Stimulated activated CD4-positive, alpha-beta T cell treated with anti-CD3 and anti-CD28 coated beads, Interleukin-1b, Interleukin-23, amount 100 ng/mL, for 4 hours (primary cell): ENCODE measurements at regions not wholly inside any gene's neighbourhood (a gene's known extent, or its start where the extent isn't known, plus 50 kb on each side); places are given as distances from the start of the nearest gene placed in this dataset.

Source experiments
- DNase-seq, 2 donors: peaks; one replicate each; pipeline ENCODE4 v3.0.0-alpha.2; 2020; ENCODE audit warnings: low read depth in 2 of 2

DNA sequence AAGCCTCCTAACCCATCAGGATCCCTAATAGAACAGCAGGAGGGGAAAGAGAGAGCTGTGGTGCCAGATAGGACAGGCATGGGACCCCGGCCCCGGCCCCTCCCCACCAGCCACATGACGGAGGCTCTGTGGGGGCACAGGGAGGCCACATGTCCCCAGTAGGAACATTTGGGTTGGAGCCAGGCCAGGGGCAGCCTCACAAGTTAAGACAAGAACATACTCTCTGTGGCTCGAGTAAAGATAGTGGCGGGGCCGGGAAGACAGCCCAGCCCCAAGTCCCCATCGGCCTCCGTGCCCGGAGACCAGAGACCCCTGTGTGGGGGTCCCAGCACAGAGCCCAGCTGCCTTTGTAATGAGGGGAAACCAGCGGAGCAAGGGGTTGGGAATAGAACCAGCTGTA lies 78.6 kb upstream of the GALNT9 start:
- no peak for DNase-seq

GRCh38 chr12:132407451-132407961 lies 78.1 kb upstream of the GALNT9 start:
- no peak for DNase-seq

GRCh38 chr12:132406493-132407450 lies 77.4 kb upstream of the GALNT9 start:
- no peak for DNase-seq

DNA sequence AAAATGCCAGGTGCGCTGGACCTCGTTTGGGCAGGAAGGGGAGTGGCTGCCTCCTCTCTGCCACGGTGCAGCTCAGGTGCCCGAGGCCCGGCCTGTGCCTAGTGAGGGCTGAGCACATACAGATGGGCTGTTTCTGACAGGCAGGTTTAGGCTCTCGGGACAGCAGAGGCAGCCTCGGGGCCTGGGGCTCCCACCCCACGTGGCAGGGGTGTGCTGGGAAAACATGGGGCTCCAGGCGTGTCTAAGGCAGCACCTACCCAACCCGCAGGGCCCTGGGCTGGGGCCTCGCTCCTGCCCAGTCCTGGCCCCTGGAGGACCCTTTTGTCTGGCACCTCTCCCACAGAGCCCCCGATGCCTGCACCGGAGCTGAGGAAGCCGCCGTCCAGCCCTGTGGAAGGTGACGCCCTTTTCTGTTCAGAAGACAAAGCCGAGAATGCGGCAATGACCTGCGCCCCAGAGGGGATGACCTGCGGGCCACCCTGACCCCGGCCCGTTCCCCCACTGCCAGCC lies 76.4 kb upstream of the GALNT9 start:
- no peak for DNase-seq

DNA sequence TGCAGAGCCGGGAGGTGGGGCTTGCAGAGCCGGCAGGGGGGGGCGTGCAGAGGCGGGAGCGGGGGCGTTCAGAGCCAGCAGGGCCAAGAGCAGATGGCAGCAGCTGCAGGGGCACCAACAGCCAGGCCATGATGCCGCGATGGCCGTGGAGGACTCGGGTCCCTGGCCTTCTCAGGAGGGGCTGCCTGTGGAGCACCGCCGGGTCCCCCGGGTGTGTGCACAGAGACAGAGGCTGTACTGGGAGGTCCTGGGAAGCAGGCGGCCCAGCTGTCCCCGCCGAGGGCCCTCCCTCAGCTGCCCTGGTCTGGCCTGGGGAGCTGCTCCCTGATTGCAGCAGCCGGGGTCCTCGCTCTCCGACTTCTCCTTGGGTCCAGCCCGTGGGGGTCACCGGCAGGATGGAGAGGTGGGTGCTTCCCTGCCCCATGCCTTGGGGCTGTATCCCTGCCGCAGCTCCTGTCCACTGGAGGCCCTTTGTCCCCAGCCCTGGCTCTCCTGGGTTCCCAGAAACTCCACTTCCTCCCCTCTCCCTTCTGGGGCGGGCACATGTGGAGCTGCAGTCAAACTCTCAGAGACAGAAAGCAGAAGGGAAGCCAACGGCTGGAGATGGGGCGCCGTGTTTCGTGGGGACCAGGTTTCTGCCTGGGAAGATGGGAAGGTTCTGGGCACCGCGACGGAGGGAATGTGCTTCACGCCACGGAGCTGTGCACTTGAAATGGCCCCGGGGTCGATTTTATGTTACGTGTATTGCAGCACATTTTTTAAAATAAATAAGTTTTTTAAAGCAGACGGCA lies 75.8 kb upstream of the GALNT9 start:
- DNase-seq: no peak

GRCh38 chr12:132404435-132404855 lies 75.1 kb upstream of the GALNT9 start:
- DNase-seq: no peak

DNA sequence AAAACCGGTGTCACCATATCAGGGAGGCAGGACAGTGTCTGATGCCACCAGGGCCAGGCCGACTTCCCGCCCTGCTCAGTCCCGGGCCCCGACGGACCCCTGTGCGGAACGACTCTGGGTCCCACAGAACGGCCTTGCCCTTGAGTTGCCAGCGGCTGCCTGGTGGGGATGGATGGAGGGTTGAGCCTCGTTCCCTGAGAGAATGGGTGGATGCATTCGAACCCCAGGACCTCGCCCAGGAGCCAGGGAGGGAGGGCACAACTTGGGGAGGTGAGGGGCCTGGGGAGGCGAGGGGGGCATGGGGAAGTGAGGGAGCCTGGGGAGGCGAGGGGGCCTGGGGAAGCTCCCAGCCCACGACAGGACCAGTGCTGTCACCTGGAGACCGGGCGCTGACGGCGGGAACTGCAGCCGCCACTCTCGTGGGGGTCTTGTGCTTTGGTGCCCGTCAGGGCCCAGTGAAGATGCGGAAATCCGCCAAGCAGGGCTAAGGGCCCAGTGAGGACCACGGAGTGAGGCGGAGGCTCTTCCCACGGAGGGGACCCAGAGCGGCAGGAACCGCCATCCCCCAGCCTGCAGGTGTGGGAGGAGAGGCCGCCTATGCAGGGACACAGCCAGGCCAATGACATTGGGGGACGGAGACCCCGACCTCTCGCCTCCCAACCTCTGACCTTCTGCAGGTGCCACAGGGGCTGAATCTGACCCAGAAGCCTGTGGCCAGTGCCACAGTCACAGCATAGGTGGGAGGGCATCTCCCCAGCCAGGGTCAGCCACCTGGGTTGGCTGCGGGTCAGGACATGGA lies 74.4 kb upstream of the GALNT9 start:
- no peak for DNase-seq

GRCh38 chr12:132402831-132403416 lies 73.5 kb upstream of the GALNT9 start:
- DNase-seq: no peak

DNA sequence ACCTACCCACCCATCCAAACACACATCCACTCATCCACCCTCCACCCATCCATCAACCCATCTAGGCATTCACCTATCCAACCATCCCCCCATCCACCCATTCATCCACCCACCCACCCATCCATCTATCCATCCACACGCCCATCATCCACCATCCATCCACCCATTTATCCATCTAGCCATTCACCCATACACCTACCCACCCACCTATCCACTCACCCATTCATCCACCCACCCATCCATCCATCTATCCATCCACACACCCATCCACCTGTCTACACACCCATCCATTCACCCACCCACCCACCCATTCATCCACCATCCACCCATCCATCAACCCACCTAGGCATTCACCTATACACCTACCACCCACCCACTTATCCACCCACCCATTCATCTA lies 72.6 kb upstream of the GALNT9 start:
- no peak for DNase-seq

GRCh38 chr12:132400011-132400641 lies 70.7 kb upstream of the GALNT9 start:
- DNase-seq: no peak

DNA sequence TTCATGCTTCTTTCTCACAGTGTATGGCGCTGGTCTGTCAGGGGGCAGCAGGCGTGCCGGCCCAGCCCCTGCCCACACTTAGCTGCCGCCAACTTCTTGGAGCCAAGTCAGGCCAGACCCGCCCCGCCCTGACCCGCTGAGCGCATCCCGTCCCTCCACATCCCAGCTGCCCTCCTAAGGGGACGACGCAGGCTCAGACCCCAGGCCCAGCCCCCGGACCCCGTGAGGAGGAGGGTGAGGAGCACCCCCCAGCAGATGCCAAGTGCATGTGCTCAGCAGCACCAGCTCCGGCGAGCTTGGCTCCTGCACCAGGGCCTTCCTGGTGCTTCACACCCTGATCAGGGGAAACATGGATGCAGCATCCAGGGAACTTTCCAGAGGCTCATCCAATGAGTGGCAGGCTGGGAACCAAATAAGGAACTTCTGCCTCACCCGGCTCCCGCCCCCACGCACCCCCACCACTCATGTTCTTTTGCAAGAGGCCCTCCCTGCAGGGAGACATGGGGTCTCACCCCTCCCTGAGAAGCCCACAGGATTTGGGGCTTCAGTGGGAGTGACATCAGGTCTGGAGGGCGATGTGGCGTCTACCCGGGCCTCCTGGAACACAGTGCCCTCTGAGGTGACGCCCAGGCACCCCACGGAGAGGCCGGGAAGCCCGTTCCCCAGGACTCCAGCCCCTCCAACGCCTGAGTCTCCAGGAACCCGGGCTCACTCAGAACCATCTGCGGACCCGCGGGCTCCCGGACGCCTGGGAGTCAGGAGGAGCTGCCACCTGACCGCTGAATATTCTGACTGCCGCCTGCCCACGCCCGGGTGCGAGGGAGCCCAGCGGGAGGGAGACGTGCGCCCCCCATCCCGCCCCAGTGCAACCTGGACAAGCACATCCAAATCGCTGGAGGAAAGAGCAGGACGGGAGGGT lies 70.0 kb upstream of the GALNT9 start:
- no peak for DNase-seq

DNA sequence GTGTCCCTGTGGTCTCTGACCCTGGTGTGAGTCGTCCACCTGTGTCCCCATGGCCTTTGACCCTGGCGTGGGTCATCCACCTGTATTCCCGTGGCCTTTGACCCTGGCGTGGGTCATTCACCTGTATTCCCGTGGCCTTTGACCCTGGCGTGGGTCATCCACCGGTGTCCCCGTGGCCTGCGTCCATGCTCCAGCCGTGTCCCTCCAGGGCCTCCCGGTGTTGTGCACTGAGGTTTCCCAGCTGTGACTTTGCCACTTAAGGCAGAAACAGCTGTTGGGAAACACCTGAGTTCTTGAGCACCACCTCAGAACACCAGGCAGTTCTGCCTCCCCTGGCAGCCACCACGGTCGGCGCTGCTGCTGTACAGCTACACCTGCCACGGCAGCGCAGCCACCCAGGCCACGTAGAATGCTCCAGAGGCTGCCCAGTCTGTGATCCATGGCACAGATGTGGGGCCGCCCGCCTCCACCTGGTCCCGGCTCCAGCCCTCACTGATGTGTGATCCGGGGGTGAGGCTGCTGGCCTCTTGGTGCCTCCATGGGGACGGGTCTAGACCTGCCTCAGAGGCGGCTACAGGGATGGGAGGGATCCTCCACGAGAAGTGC lies 69.1 kb upstream of the GALNT9 start:
- DNase-seq: no peak

DNA sequence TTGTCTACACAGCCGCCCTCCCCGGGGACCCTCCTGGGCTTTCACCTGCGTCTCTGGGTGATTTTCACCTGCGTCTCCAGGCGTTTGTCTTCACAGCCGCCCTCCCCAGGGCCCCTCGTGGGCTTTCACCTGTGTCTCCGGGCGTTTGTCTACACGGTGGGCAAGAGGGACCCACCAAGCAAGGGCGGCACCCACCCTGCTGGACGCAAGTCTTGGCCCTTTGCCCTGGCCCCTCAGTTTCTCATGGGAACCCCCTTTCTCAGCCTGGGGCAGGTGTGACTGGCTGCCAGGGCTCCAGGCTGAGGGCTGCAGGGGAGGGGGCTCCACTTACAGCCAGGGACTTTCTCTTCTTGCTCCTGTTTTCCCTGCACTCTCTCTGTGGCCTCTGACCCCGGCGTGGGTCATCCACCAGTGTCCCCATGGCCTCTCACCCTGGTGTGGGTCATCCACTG lies 68.6 kb upstream of the GALNT9 start:
- DNase-seq: no peak

DNA sequence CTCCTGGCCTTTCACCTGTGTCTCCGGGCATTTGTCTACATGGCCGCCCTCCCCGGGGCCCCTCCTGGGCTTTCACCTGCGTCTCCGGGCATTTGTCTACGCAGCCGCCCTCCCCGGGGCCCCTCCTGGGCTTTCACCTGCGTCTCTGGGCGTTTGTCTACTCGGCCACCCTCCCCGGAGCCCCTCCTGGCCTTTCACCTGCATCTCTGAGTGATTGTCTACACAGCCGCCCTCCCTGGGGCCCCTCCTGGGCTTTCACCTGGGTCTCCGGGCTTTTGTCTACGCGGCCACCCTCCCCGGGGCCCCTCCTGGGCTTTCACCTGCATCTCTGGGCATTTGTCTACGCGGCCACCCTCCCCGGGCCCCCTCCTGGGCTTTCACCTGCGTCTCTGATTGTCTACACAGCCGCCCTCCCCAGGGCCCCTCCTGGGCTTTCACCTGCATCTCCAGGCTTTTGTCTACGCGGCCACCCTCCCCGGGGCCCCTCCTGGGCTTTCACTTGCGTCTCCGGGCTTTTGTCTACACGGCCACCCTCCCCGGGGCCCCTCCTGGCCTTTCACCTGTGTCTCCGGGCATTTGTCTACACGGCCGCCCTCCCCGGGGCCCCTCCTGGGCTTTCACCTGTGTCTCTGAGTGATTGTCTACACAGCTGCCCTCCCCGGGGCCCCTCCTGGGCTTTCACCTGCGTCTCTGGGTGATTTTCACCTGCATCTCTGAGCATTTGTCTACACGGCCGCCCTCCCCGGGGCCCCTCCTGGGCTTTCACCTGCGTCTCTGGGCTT lies 68.0 kb upstream of the GALNT9 start:
- DNase-seq: no peak

DNA sequence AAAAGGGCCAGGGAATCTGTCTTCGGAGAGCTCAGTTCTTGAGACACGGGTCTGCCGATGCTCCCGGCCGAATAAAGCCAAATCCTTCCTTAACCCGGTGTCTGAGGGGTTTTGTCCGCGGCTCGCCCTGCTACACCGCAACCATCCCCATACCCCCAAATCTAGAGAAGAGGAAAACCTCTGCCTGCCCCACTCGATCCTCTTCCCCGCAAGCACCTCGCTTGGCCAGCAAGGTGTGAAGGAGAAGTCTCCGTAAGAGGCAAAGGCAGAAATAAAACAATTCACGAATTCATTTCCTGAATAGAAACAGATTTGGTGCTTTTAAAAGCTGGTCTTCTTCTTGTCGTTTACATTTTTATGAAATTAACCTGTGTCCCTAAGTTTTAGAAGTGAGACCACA lies 67.3 kb upstream of the GALNT9 start:
- DNase-seq: no peak

GRCh38 chr12:132395908-132396305 lies 66.5 kb upstream of the GALNT9 start:
- no peak for DNase-seq

GRCh38 chr12:132395192-132395907 lies 66.0 kb upstream of the GALNT9 start:
- no peak for DNase-seq
